Gastrocnemius medialis (tissue), 4 donors: ENCODE measurements at regions not wholly inside any gene's neighbourhood (a gene's known extent, or its start where the extent isn't known, plus 50 kb on each side); places are given as distances from the start of the nearest gene placed in this dataset.

ENCODE experiments used
- CTCF ChIP-seq, 5 experiments: fragments of 450-650 bp in 3 of 5; fragments of 200-600 bp in 2 of 5; sonication (generic) in 2 of 5; IDR thresholded peaks in 4 of 5; conservative IDR thresholded peaks in 1 of 5; 1 replicate in 4 of 5; 2 replicates in 1 of 5; pipeline ENCODE4 v1.5.1; 2016 to 2019; ENCODE audit warnings: antibody characterized with exemption in 5 of 5, mild to moderate bottlenecking in 3 of 5, moderate library complexity in 3 of 5
- POLR2A ChIP-seq, 2 donors: fragments of 450-650 bp; IDR thresholded peaks; one replicate each; pipeline ENCODE4 v1.6.1; 2017; ENCODE audit warnings: antibody characterized with exemption in 2 of 2, mild to moderate bottlenecking in 2 of 2, moderate library complexity in 2 of 2

- TF ChIP-seq POLR2A (IDR thresholded peaks at IDR 0.05) (no peak), CTCF (IDR thresholded peaks at IDR 0.05 in 4 of 5, conservative IDR thresholded peaks at IDR 0.05 in 1 of 5) (no peak)
These were observed 52.4 kb upstream of the PPM1B start for GRCh38 chr2:44116319-44116718.
